Neural cell (in vitro differentiated cells): ENCODE measurements at regions not wholly inside any gene's neighbourhood (a gene's known extent, or its start where the extent isn't known, plus 50 kb on each side); places are given as distances from the start of the nearest gene placed in this dataset.

Experiments used
- H2AFZ ChIP-seq: fragments of 200-600, 300-800 bp; sonication (generic), shearing (Covaris generic); 2 replicates; pipeline ENCODE4 v1.6.0; 2014; ENCODE audit warnings: low read depth, mild to moderate bottlenecking, antibody characterized with exemption, low read length, moderate library complexity
- H3F3A ChIP-seq: fragments of 200-600 bp; shearing (Covaris generic); 2 replicates; pipeline ENCODE4 v1.6.1; 2016; ENCODE audit warnings: mild to moderate bottlenecking, moderate library complexity, mixed read lengths, antibody characterized with exemption, low read length; ENCODE audit not compliant: insufficient read depth, poor library complexity, severe bottlenecking
- H3K27ac ChIP-seq: fragments of 200-600, 300-800 bp; sonication (generic), shearing (Covaris generic); 2 replicates; pipeline ENCODE4 v1.5.1; 2014; ENCODE audit warnings: mild to moderate bottlenecking, low read length, moderate library complexity
- H3K27me3 ChIP-seq: fragments of 300-800, 200-600 bp; sonication (generic), shearing (Covaris generic); 2 replicates; pipeline ENCODE4 v1.6.0; 2014; ENCODE audit warnings: mild to moderate bottlenecking, low read depth, low read length, moderate library complexity; ENCODE audit not compliant: insufficient read depth
- H3K36me3 ChIP-seq: fragments of 300-800, 200-600 bp; sonication (generic), shearing (Covaris generic); 2 replicates; pipeline ENCODE4 v1.5.1; 2014; ENCODE audit warnings: mild to moderate bottlenecking, antibody characterized with exemption, low read length, moderate library complexity; ENCODE audit not compliant: insufficient read depth
- H3K4me2 ChIP-seq: fragments of 300-800, 200-600 bp; sonication (generic), shearing (Covaris generic); 2 replicates; pipeline ENCODE4 v1.6.0; 2014; ENCODE audit warnings: mild to moderate bottlenecking, low read length
- H3K4me3 ChIP-seq: fragments of 300-800, 200-600 bp; sonication (generic), shearing (Covaris generic); 2 replicates; pipeline ENCODE4 v1.5.1; 2014; ENCODE audit warnings: mild to moderate bottlenecking, low read length, moderate library complexity
- H3K79me2 ChIP-seq: fragments of 200-600 bp; shearing (Covaris generic); replicated peaks from 2 replicates; pipeline ENCODE4 v1.6.0; 2014; ENCODE audit warnings: mild to moderate bottlenecking, low read length, moderate library complexity; ENCODE audit not compliant: insufficient read depth
- H3K9ac ChIP-seq: fragments of 300-800, 200-600 bp; sonication (generic), shearing (Covaris generic); 2 replicates; pipeline ENCODE4 v1.6.1; 2016; ENCODE audit warnings: mild to moderate bottlenecking, low read length, mixed read lengths
- H3K9me2 ChIP-seq: fragments of 200-600 bp; shearing (Covaris generic); 2 replicates; pipeline ENCODE4 v1.6.1; 2016; ENCODE audit warnings: mild to moderate bottlenecking, low read length, mixed read lengths; ENCODE audit not compliant: insufficient read depth
- H3K9me3 ChIP-seq: fragments of 200-600, 300-800 bp; sonication (generic), shearing (Covaris generic); 2 replicates; pipeline ENCODE4 v1.6.1; 2016; ENCODE audit warnings: mild to moderate bottlenecking, mixed run types, low read length, moderate library complexity, mixed read lengths
- H4K20me1 ChIP-seq: fragments of 200-600 bp; shearing (Covaris generic); 2 replicates; pipeline ENCODE4 v1.6.1; 2016; ENCODE audit warnings: mild to moderate bottlenecking, mixed run types; ENCODE audit not compliant: insufficient read depth
- EP300 ChIP-seq: fragments of 450-650 bp; conservative IDR thresholded peaks from 2 replicates; pipeline ENCODE4 v1.6.1; 2014; ENCODE audit warnings: antibody characterized with exemption, mild to moderate bottlenecking, moderate library complexity; ENCODE audit not compliant: poor library complexity, severe bottlenecking
- EZH2 ChIP-seq: fragments of 200-600, 300-800 bp; shearing (Covaris generic), sonication (generic); IDR thresholded peaks from 2 replicates; pipeline ENCODE4 v1.6.1; 2014; ENCODE audit warnings: antibody characterized with exemption, low read length, borderline replicate concordance, mild to moderate bottlenecking; ENCODE audit not compliant: insufficient read depth, poor library complexity, severe bottlenecking
- MXI1 ChIP-seq: fragments of 450-650 bp; conservative IDR thresholded peaks from 2 replicates; pipeline ENCODE4 v1.6.1; 2014; ENCODE audit warnings: antibody characterized with exemption, mild to moderate bottlenecking; ENCODE audit not compliant: poor library complexity, severe bottlenecking
- POLR2AphosphoS5 ChIP-seq: IDR thresholded peaks from 2 replicates; pipeline ENCODE4 v1.6.1; 2012
- RAD21 ChIP-seq: fragments of 450-650 bp; conservative IDR thresholded peaks from 2 replicates; pipeline ENCODE4 v1.6.1; 2014; ENCODE audit warnings: antibody characterized with exemption, mild to moderate bottlenecking, moderate library complexity
- SMC3 ChIP-seq: fragments of 450-650 bp; conservative IDR thresholded peaks from 2 replicates; pipeline ENCODE4 v1.6.1; 2014; ENCODE audit warnings: antibody characterized with exemption, mild to moderate bottlenecking, moderate library complexity; ENCODE audit not compliant: poor library complexity
- TAF1 ChIP-seq: IDR thresholded peaks from 2 replicates; pipeline ENCODE4 v1.6.1; 2012; ENCODE audit warnings: low read depth
- TF ChIP-seq, protein P1 (sequence below): fragments of 450-650 bp; IDR thresholded peaks from 2 replicates; pipeline ENCODE4 v1.5.1; 2014; ENCODE audit warnings: antibody characterized with exemption, mild to moderate bottlenecking, moderate library complexity; ENCODE audit not compliant: poor library complexity, severe bottlenecking
- TF ChIP-seq, protein P2 (sequence below): IDR thresholded peaks from 2 replicates; pipeline ENCODE4 v1.6.1; 2012; ENCODE audit warnings: borderline replicate concordance

DNA sequence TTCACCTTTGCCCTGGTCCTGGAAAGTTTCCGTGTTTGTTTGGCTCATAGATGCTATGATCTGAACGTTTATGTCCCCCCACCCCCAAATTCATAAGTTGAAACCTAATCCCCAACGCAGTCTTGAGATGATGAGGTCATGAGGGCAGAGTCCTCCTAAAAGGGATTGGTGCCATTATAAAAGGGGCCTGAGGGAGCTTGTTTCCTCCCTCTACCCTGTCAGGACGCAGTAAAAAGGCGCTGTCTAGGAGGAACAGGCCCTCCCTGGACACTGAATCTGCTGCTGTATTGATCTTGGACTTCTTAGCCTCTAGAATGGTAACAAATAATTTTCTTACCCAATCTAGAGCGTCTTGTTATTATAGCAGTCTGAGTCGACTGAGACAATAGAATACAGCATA is 2190.6 kb upstream of the TENM3 start:
- Histone ChIP-seq H3K9me2 (no peaks in the 10 kb centered on the region), H3K4me2 (no peak overlapping the region), H3K27ac (no peak overlapping the region), H3K9me3 (no peaks in the 10 kb centered on the region), H3F3A (peaks cover 2% of the 10 kb centered on the region), H3K4me3 (no peak overlapping the region), H3K27me3 (no peaks in the 10 kb centered on the region), H3K9ac (no peak overlapping the region), H2AFZ (no peak overlapping the region), H3K79me2 (no peaks in the 10 kb centered on the region), H4K20me1 (no peaks in the 10 kb centered on the region), H3K36me3 (no peaks in the 10 kb centered on the region)
- no peak for TF ChIP-seq EP300
- no peak for TF ChIP-seq SMC3
- TF ChIP-seq RAD21, result no peak
- TF ChIP-seq TAF1, result no peak
- TF ChIP-seq MXI1, result no peak
- TF ChIP-seq POLR2AphosphoS5, result no peak
- TF ChIP-seq, protein P1, sequence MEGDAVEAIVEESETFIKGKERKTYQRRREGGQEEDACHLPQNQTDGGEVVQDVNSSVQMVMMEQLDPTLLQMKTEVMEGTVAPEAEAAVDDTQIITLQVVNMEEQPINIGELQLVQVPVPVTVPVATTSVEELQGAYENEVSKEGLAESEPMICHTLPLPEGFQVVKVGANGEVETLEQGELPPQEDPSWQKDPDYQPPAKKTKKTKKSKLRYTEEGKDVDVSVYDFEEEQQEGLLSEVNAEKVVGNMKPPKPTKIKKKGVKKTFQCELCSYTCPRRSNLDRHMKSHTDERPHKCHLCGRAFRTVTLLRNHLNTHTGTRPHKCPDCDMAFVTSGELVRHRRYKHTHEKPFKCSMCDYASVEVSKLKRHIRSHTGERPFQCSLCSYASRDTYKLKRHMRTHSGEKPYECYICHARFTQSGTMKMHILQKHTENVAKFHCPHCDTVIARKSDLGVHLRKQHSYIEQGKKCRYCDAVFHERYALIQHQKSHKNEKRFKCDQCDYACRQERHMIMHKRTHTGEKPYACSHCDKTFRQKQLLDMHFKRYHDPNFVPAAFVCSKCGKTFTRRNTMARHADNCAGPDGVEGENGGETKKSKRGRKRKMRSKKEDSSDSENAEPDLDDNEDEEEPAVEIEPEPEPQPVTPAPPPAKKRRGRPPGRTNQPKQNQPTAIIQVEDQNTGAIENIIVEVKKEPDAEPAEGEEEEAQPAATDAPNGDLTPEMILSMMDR, result no peak
- TF ChIP-seq EZH2, result no peak
- TF ChIP-seq, protein P2, sequence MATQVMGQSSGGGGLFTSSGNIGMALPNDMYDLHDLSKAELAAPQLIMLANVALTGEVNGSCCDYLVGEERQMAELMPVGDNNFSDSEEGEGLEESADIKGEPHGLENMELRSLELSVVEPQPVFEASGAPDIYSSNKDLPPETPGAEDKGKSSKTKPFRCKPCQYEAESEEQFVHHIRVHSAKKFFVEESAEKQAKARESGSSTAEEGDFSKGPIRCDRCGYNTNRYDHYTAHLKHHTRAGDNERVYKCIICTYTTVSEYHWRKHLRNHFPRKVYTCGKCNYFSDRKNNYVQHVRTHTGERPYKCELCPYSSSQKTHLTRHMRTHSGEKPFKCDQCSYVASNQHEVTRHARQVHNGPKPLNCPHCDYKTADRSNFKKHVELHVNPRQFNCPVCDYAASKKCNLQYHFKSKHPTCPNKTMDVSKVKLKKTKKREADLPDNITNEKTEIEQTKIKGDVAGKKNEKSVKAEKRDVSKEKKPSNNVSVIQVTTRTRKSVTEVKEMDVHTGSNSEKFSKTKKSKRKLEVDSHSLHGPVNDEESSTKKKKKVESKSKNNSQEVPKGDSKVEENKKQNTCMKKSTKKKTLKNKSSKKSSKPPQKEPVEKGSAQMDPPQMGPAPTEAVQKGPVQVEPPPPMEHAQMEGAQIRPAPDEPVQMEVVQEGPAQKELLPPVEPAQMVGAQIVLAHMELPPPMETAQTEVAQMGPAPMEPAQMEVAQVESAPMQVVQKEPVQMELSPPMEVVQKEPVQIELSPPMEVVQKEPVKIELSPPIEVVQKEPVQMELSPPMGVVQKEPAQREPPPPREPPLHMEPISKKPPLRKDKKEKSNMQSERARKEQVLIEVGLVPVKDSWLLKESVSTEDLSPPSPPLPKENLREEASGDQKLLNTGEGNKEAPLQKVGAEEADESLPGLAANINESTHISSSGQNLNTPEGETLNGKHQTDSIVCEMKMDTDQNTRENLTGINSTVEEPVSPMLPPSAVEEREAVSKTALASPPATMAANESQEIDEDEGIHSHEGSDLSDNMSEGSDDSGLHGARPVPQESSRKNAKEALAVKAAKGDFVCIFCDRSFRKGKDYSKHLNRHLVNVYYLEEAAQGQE, result no peak

DNA sequence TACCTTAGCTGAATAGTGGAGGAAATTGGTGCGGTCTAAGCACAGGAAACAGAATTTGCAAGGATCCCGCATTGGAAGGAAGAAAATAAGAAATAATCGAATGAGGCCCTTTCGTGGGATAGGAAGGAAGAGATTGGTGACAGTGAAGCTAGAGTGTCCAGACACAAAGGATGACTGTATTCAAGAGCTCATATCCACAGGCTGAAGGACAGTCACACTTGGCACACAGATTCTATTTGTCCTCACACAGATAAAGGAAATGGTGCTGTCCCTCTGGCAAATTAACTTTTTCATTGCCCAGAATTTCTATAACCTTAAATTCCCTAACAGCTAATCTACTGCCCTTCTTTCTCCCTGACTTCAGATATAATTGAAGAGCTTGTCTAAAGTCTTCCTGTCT is 2188.9 kb upstream of the TENM3 start:
- Histone ChIP-seq H4K20me1 (no peaks in the 10 kb centered on the region), H3K27me3 (peaks cover 3% of the 10 kb centered on the region)

More for the DNA sequence above, 2188.9 kb upstream of the TENM3 start:
- Histone ChIP-seq H3F3A (peaks cover 4% of the 10 kb centered on the region), H2AFZ (no peak overlapping the region), H3K9ac (no peak overlapping the region), H3K4me2 (no peak overlapping the region), H3K9me2 (no peaks in the 10 kb centered on the region), H3K36me3 (no peaks in the 10 kb centered on the region), H3K9me3 (no peaks in the 10 kb centered on the region), H3K79me2 (no peaks in the 10 kb centered on the region), H3K4me3 (no peak overlapping the region), H3K27ac (no peak overlapping the region)
- TF ChIP-seq SMC3 (no peak), RAD21 (no peak), MXI1 (no peak), TAF1 (no peak), EP300 (no peak), POLR2AphosphoS5 (no peak)
- TF ChIP-seq, protein P1, result no peak
